ENCODE measurements at regions not wholly inside any gene's neighbourhood (a gene's known extent, or its start where the extent isn't known, plus 50 kb on each side); places are given as distances from the start of the nearest gene placed in this dataset.

DNA sequence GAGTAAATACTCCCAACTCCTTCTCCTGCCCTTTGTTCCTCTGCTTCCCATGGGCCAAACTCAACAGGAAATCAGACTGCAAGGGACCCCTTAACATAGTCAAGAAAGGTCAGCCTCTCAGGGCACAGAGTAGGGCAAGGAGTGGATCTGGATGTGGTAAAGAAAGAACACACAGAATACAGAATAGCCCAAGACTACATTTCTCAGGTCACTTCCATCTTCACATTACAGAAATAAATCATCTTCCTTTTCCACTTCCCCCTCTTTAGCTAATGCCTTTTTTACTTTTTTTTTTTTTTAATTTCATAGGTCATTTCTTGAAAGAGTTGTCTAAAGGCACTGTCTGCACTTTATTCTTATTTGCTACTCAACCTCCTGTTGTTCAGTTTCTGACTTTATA lies 558.3 kb downstream of the TNS1 start:
- Histone ChIP-seq H3K9ac (ENCODE audit: low read length) (no peak overlapping the region), H3K27ac (ENCODE audit: low read depth, low read length) (no peak overlapping the region), H3K4me3 (ENCODE audit: insufficient read depth, low read length, poor library complexity, severe bottlenecking) (no peak overlapping the region), H3K9me3 (ENCODE audit: insufficient read depth, low read length) (no peaks in the 10 kb centered on the region), H4K20me1 (ENCODE audit: low read depth, low read length) (no peaks in the 10 kb centered on the region), H3K27me3 (ENCODE audit: low read length) (no peaks in the 10 kb centered on the region), H3K4me2 (ENCODE audit: low read depth, low read length, poor library complexity, severe bottlenecking) (no peak overlapping the region), H3K9me2 (replicated peaks; ENCODE audit: insufficient read depth, low read length) (0 out of 2 replicates have a peak, but pooled peaks cover 4% of the 10 kb centered on the region), H2AFZ (ENCODE audit: low read depth, low read length, severe bottlenecking) (no peak overlapping the region), H3K36me3 (ENCODE audit: low read length) (no peaks in the 10 kb centered on the region), H3F3A (ENCODE audit: insufficient read depth) (no peaks in the 10 kb centered on the region), H3K79me2 (ENCODE audit: insufficient read depth, low read length) (no peaks in the 10 kb centered on the region)
- TF ChIP-seq EZH2phosphoT487 (conservative IDR thresholded peaks at IDR 0.05; ENCODE audit: low read length) = no peak
- TF ChIP-seq, protein P1, sequence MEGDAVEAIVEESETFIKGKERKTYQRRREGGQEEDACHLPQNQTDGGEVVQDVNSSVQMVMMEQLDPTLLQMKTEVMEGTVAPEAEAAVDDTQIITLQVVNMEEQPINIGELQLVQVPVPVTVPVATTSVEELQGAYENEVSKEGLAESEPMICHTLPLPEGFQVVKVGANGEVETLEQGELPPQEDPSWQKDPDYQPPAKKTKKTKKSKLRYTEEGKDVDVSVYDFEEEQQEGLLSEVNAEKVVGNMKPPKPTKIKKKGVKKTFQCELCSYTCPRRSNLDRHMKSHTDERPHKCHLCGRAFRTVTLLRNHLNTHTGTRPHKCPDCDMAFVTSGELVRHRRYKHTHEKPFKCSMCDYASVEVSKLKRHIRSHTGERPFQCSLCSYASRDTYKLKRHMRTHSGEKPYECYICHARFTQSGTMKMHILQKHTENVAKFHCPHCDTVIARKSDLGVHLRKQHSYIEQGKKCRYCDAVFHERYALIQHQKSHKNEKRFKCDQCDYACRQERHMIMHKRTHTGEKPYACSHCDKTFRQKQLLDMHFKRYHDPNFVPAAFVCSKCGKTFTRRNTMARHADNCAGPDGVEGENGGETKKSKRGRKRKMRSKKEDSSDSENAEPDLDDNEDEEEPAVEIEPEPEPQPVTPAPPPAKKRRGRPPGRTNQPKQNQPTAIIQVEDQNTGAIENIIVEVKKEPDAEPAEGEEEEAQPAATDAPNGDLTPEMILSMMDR (IDR thresholded peaks at IDR 0.05; ENCODE audit: insufficient read depth, low read length, poor library complexity, severe bottlenecking) = no peak

DNA sequence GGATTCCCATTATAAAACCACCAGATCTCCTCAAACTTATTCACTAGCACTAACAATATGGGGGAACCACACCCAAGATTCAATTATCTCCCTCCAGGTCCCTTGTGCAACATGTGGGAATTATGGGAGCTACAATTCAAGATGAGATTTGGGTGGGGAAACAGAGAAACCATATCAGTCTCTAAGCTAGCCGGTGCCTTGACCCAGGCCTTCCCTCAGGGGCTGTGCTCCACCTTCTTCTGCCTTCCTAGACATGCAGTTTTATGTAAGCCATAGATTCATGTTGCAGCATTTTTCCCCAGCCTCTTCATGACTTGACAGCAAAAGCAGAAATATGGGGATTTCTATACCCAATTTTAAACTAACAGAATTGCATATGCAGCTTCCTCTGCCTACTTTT lies 559.2 kb downstream of the TNS1 start:
- Histone ChIP-seq H3F3A (ENCODE audit: insufficient read depth) (no peaks in the 10 kb centered on the region), H3K9ac (ENCODE audit: low read length) (no peak overlapping the region), H3K4me3 (ENCODE audit: insufficient read depth, low read length, poor library complexity, severe bottlenecking) (no peak overlapping the region), H3K9me2 (replicated peaks; ENCODE audit: insufficient read depth, low read length) (0 out of 2 replicates have a peak, but pooled peaks cover 4% of the 10 kb centered on the region), H3K36me3 (ENCODE audit: low read length) (no peaks in the 10 kb centered on the region), H3K27me3 (ENCODE audit: low read length) (no peaks in the 10 kb centered on the region), H3K9me3 (ENCODE audit: insufficient read depth, low read length) (no peaks in the 10 kb centered on the region), H3K27ac (ENCODE audit: low read depth, low read length) (no peak overlapping the region), H3K79me2 (ENCODE audit: insufficient read depth, low read length) (no peaks in the 10 kb centered on the region), H2AFZ (ENCODE audit: low read depth, low read length, severe bottlenecking) (no peak overlapping the region), H4K20me1 (ENCODE audit: low read depth, low read length) (no peaks in the 10 kb centered on the region), H3K4me2 (ENCODE audit: low read depth, low read length, poor library complexity, severe bottlenecking) (no peak overlapping the region)
- TF ChIP-seq, protein P1 (IDR thresholded peaks at IDR 0.05; ENCODE audit: insufficient read depth, low read length, poor library complexity, severe bottlenecking) = no peak
- TF ChIP-seq EZH2phosphoT487 (conservative IDR thresholded peaks at IDR 0.05; ENCODE audit: low read length) = no peak

DNA sequence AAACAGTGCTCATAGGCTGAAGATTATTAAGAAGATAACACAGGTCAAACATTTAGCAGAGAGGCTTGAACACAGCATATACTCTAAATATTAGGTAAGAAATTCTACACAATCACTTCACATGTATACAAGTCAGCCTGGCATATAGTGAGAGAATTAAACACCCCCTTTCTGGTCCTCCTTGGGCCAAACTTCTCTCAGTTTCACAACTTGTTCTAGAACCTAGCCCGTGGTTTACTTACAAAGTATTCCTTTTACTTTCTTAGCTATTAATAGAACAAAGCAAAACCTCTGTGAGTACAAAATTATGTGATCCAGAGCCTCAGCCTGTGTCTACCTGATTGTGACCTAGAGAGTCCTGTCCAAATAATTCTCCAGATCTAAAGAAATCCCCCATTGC lies 562.8 kb downstream of the TNS1 start:
- H3K27ac ChIP-seq (ENCODE audit: low read depth, low read length) = no peak overlapping the region
- no peaks in the 10 kb centered on the region for H3K9me3 ChIP-seq (ENCODE audit: insufficient read depth, low read length)
- H3K27me3 ChIP-seq (ENCODE audit: low read length) = no peaks in the 10 kb centered on the region
- no peaks in the 10 kb centered on the region for H3K79me2 ChIP-seq (ENCODE audit: insufficient read depth, low read length)
- no peak overlapping the region for H3K4me3 ChIP-seq (ENCODE audit: insufficient read depth, low read length, poor library complexity, severe bottlenecking)
- H3K9ac ChIP-seq (ENCODE audit: low read length) = no peak overlapping the region
- no peak overlapping the region for H2AFZ ChIP-seq (ENCODE audit: low read depth, low read length, severe bottlenecking)
- no peaks in the 10 kb centered on the region for H3K36me3 ChIP-seq (ENCODE audit: low read length)
- H3K4me2 ChIP-seq (ENCODE audit: low read depth, low read length, poor library complexity, severe bottlenecking) = no peak overlapping the region
- no peaks in the 10 kb centered on the region for H4K20me1 ChIP-seq (ENCODE audit: low read depth, low read length)
- no peaks in the 10 kb centered on the region for H3K9me2 ChIP-seq (replicated peaks; ENCODE audit: insufficient read depth, low read length)
- TF ChIP-seq, protein P1 (IDR thresholded peaks at IDR 0.05; ENCODE audit: insufficient read depth, low read length, poor library complexity, severe bottlenecking) = no peak
- no peak for TF ChIP-seq EZH2phosphoT487 (conservative IDR thresholded peaks at IDR 0.05; ENCODE audit: low read length)
- H3F3A ChIP-seq (ENCODE audit: insufficient read depth) = no peaks in the 10 kb centered on the region

Data from SU-DHL-6 (cell line).